HG03045 (cell line): ENCODE measurements at regions not wholly inside any gene's neighbourhood (a gene's known extent, or its start where the extent isn't known, plus 50 kb on each side); places are given as distances from the start of the nearest gene placed in this dataset.

Source experiments
- ATAC-seq: cut with Tn5 transposase; IDR thresholded peaks from one replicate; pipeline ENCODE4 v1.9.1; 2021; ENCODE audit warnings: mild to moderate bottlenecking, moderate library complexity; ENCODE audit not compliant: unreplicated experiment

DNA sequence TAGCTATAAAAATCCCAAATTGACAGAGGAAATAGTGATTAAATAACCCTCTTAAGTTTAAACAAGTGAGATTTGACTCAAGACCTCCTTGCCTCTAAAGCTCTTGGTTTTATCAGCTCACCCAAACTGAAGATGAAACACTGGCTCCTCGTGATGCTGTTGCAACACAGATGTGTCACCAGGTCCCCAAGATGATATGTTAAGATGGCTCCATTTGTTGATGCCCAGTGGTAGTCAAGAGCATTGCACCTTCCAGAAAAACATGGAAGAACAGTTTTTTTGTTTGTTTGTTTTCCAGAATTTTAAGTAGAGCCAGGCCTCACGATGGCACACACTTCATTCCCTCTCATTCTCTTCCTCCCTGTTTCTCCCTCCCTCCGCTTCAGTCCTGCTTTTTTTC, 399.8 kb downstream of the TXNL1 start:
- no peak for ATAC-seq

GRCh38 chr18:56235481-56236013, 402.8 kb downstream of the TXNL1 start:
- peak; percentile 64 for ATAC-seq

- ATAC-seq: no peak
Measured at GRCh38 chr18:56235071-56235470, 403.3 kb downstream of the TXNL1 start.

DNA sequence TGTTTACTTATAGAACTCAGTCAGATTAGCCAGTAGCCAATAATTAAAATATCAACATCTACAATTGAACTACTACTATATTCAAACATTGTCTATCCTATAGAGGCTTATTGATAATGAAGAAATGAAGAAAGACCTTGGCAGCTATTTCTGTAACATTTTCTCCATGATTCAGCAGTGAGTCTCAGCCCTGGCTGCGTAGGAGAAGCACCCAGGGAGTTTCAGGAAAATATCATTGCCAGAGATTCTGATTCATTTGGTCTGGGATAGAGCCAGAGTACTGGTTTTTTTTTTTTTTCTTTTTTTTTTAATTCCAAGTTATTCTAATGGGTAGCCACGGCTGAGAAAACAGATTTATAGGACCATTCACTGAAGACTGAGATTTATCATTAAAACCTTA, 404.8 kb downstream of the TXNL1 start:
- ATAC-seq: no peak

GRCh38 chr18:56226025-56226424, 412.4 kb downstream of the TXNL1 start:
- ATAC-seq: no peak

DNA sequence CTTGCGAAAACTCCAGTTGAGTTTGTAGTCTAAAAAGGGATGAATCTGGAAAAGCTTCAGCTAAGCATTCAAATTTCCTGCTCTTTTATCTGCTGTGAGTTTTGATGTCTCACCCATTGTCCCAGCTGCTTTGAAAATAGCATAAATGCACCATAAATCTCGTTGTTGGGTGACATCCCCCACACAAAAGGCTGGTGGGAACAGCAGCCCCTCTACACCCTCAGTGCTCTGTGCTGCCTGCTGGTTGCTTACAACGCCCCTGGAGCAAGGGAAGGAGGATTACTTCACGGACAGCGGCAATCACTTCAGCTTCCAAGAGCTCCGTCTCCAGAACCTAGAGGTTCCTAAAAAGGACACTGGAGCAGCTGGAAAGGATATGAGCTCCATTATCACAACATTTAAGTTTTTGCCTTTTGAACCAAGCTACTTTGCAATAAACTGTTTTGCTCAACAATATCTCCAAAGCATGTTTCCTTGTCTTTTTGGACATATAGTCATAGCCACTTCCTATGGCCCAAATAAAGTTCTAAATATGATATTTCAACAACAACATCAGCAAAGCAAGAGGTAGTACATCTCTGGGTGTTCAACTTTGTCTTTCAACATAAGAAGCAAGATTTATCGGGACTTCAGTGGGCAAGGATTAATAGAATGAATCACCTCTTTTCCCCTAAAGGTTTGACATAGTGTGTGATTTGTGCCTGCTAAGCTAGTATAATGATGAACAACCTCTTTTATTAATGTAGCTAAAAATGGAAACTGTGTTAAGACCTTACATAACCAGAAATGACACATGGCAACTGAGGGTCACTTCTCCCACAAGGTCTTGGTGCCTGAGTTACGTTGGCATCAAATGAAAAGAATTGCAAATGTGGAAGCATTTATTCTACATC, 413.5 kb downstream of the TXNL1 start:
- ATAC-seq: no peak

- ATAC-seq: no peak
Measured at GRCh38 chr18:56221195-56222065, 417.0 kb downstream of the TXNL1 start.

- no peak for ATAC-seq
Measured at GRCh38 chr18:56217406-56217805, 421.0 kb downstream of the TXNL1 start.

DNA sequence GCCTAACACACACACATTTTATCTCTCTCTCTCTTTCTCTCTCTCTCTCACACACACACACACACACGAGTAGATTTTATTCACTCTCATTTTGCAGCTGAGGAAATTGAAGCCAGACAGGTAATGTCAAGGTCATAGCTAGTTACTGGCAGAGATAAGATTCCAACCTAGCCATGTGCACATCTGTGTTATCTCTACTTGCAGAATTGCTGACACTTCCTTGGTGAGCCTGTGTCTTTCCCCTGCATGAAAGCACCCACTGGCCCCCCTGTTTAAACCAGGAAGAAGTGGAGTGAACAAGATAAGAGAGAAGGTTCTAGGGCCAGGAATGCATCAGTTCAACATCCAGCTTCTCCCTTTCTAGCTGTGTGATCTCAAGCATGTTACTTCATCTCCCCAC, 423.7 kb downstream of the TXNL1 start:
- ATAC-seq: no peak

DNA sequence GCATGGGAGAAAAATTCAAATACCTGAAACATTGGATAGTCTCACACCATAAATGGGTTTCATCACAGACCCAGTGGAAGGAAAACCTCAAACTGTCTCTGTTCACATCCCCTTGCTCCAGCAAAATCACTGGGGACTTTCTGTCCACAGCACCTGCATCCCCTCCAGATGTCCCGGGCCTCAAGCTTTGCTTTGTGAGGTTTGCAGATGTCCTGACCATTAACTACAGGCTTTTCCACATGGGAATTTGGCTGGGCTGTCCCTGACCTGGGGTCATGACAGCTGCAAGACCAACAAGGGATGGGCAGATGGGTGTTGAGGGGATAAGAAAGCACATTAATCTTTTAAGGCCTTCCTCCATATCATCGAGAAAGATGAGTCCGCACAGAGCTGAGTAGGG, 427.9 kb downstream of the TXNL1 start:
- no peak for ATAC-seq

DNA sequence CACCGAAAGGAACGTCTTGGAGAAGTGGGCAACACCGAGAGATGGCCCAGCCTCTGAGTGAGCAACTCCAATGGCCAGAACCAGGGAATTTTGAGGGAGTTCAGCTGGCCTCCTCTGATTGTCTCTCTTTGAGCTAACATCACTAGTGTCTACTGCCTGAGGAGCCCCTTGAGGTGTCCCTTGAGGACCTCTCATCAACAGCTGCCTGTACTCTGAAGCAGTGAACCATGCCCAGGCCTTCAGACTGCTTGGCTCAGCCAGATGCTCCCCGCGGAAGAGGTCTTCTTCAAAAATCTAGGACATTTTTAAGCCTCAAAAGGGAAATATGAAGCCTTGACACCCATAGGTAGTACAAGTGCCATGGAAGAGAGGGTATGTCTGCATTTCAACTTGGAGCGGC, 430.4 kb downstream of the TXNL1 start:
- ATAC-seq: no peak

- no peak for ATAC-seq
Measured at GRCh38 chr18:56204052-56204451, 434.3 kb downstream of the TXNL1 start.

DNA sequence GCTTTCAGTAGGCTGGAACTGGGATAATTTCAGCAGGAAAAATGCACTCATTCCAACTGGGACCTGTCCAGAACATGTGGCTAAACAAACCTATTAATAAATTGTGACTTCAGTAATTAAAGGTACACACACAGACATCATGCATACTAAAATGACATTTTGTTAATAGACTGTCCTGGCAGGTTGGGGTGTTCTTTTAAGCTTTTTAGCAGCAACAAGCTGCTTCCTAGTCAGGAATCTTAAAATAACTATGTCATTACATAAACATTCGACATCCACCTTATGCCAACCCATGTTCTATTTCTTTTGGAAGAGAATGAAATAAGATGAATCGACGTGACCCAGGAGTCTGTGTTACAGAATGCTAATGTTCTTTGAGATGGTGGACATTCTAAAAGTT, 435.7 kb downstream of the TXNL1 start:
- ATAC-seq: no peak

GRCh38 chr18:56200381-56200911, 437.9 kb downstream of the TXNL1 start:
- no peak for ATAC-seq

- no peak for ATAC-seq
Measured at GRCh38 chr18:56199580-56200330, 438.6 kb downstream of the TXNL1 start.

GRCh38 chr18:56197241-56197859, 441.0 kb downstream of the TXNL1 start:
- no peak for ATAC-seq

DNA sequence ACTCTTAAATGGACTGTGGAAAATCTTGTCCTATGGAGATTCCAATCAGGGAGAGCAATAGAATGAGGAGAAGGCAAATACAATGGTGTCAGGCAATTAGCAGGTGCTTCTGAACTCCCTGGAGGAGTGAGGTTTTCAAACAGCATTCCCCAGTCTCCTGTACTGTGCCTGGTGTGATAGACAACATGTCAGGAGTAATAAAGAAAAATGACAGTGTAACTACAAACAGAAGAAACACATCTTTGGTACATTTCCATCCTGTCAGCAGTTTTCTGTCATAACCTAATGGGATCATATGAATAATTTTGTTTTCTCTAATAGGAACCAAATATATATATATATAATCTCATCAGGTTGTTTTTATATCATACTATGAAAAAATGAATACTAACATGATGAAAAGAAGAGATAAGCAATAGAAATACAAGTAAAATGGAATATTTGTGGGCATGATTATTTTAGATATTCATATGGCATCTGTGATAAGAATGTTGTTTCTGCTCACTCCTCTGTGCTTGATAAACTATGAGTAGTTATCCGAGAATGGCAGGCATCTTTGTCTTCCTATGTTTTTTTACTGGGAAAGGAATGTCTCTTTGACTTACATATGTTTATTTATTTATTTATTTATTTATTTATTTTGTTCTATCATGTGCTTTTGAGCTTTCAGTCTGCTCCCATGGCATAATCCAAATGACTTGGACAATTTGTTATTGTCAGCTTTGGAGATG, 441.7 kb downstream of the TXNL1 start:
- ATAC-seq: no peak

DNA sequence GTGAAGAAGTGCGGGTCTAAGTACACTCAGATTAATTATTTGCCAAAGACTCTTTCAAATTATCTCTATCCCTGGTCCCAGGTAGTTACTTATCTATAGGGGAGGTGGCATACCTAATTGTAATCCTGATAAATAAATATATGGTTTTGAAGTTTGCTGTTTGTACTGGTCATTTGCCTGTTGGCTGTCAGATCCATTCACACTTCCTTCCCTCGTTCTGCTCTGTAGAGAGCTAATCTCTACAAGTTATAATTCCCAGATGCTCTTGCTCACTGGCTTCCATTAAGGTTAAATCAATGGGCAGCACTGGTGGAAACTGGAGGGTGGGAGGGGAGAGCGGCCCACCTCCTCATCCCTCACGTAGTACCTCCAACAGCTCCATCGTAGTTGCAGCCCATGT, 447.1 kb downstream of the TXNL1 start:
- ATAC-seq: no peak

DNA sequence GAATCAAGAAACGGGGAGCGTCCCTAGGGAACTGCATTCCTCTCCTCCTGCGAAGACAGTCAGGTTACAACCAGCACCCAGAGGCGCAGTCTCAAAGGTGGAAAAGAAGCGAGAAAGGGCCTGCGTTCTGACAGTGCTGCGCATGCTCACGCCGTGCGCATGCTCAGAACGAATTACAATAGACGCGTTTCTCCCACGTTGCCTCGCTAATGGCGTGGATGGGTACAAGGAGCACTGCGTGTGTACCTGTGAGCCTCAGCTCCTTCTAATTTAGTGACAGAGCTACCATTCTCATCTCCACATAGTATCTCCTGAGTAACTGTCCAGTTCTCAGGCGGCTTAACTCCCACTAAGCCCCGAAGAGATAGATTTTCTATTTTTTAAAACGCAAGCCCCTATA, 448.8 kb downstream of the TXNL1 start:
- ATAC-seq: no peak
